ENCODE measurements at regions not wholly inside any gene's neighbourhood (a gene's known extent, or its start where the extent isn't known, plus 50 kb on each side); places are given as distances from the start of the nearest gene placed in this dataset.

GRCh38 chr2:84144345-84144744, 314.7 kb downstream of the SUCLG1 start:
- H3K4me1 ChIP-seq (ENCODE audit: control insufficient read depth, low read length) = no peaks in the 10 kb centered on the region
- no peaks in the 10 kb centered on the region for H3K36me3 ChIP-seq (ENCODE audit: control insufficient read depth, low read length)

GRCh38 chr2:84137034-84137433, 322.0 kb downstream of the SUCLG1 start:
- Histone ChIP-seq H3K27me3 (ENCODE audit: control insufficient read depth, low read length) (no peaks in the 10 kb centered on the region), H3K36me3 (ENCODE audit: control insufficient read depth, low read length) (no peaks in the 10 kb centered on the region), H4K20me1 (ENCODE audit: control insufficient read depth, insufficient read depth, low read depth, low read length) (no peaks in the 10 kb centered on the region; the same call in 1 of the 2 replicates), H3K4me3 (ENCODE audit: low read length) (no peak overlapping the region), H3K9me3 (ENCODE audit: control insufficient read depth, insufficient read depth, low read length) (no peaks in the 10 kb centered on the region), H3K9me2 (replicated peaks; ENCODE audit: control insufficient read depth, low read length) (no peaks in the 10 kb centered on the region), H3F3A (ENCODE audit: control insufficient read depth, insufficient read depth) (no peaks in the 10 kb centered on the region), H3K27ac (ENCODE audit: low read depth, low read length) (no peak overlapping the region), H3K79me2 (ENCODE audit: control insufficient read depth, low read length) (no peaks in the 10 kb centered on the region), H3K4me1 (ENCODE audit: control insufficient read depth, low read length) (no peaks in the 10 kb centered on the region), H3K4me2 (ENCODE audit: low read length) (no peak overlapping the region)
- TF ChIP-seq EZH2phosphoT487 (IDR thresholded peaks at IDR 0.05; ENCODE audit: borderline replicate concordance, low read length) = no peak
- no peak for TF ChIP-seq CTCF (IDR thresholded peaks at IDR 0.05; ENCODE audit: low read depth, low read length, poor library complexity, severe bottlenecking)

More at GRCh38 chr2:84144345-84144744, 314.7 kb downstream of the SUCLG1 start:
- no peak overlapping the region for H3K4me2 ChIP-seq (ENCODE audit: low read length)
- no peaks in the 10 kb centered on the region for H3K9me3 ChIP-seq (ENCODE audit: control insufficient read depth, insufficient read depth, low read length)
- no peak overlapping the region for H3K4me3 ChIP-seq (ENCODE audit: low read length)
- no peaks in the 10 kb centered on the region for H3F3A ChIP-seq (ENCODE audit: control insufficient read depth, insufficient read depth)
- no peaks in the 10 kb centered on the region for H3K27me3 ChIP-seq (ENCODE audit: control insufficient read depth, low read length)
- H3K79me2 ChIP-seq (ENCODE audit: control insufficient read depth, low read length) = no peaks in the 10 kb centered on the region
- TF ChIP-seq CTCF (IDR thresholded peaks at IDR 0.05; ENCODE audit: low read depth, low read length, poor library complexity, severe bottlenecking) (no peak), EZH2phosphoT487 (IDR thresholded peaks at IDR 0.05; ENCODE audit: borderline replicate concordance, low read length) (no peak)
- no peak overlapping the region for H3K27ac ChIP-seq (ENCODE audit: low read depth, low read length)
- no peaks in the 10 kb centered on the region for H3K9me2 ChIP-seq (replicated peaks; ENCODE audit: control insufficient read depth, low read length)
- H4K20me1 ChIP-seq (ENCODE audit: control insufficient read depth, insufficient read depth, low read depth, low read length) = no peaks in the 10 kb centered on the region

- Histone ChIP-seq H3K79me2 (ENCODE audit: control insufficient read depth, low read length) (no peaks in the 10 kb centered on the region), H3K36me3 (ENCODE audit: control insufficient read depth, low read length) (no peaks in the 10 kb centered on the region), H3K4me1 (ENCODE audit: control insufficient read depth, low read length) (no peaks in the 10 kb centered on the region), H3K27ac (ENCODE audit: low read depth, low read length) (no peak overlapping the region), H3F3A (ENCODE audit: control insufficient read depth, insufficient read depth) (no peaks in the 10 kb centered on the region), H3K9me3 (ENCODE audit: control insufficient read depth, insufficient read depth, low read length) (no peaks in the 10 kb centered on the region; the same call in 1 of the 2 replicates), H4K20me1 (ENCODE audit: control insufficient read depth, insufficient read depth, low read depth, low read length) (no peaks in the 10 kb centered on the region; the same call in 1 of the 2 replicates), H3K4me3 (ENCODE audit: low read length) (no peak overlapping the region), H3K9me2 (replicated peaks; ENCODE audit: control insufficient read depth, low read length) (no peaks in the 10 kb centered on the region), H3K4me2 (ENCODE audit: low read length) (no peak overlapping the region), H3K27me3 (ENCODE audit: control insufficient read depth, low read length) (no peaks in the 10 kb centered on the region)
- no peak for TF ChIP-seq EZH2phosphoT487 (IDR thresholded peaks at IDR 0.05; ENCODE audit: borderline replicate concordance, low read length)
- TF ChIP-seq CTCF (IDR thresholded peaks at IDR 0.05; ENCODE audit: low read depth, low read length, poor library complexity, severe bottlenecking) = no peak
These were observed 326.7 kb downstream of the SUCLG1 start for GRCh38 chr2:84132370-84132769.

Data from DOHH2 (cell line).